GM12878 (cell line): ENCODE measurements at regions not wholly inside any gene's neighbourhood (a gene's known extent, or its start where the extent isn't known, plus 50 kb on each side); places are given as distances from the start of the nearest gene placed in this dataset.

Experiments
- ATAC-seq: fragments of 200-7000 bp; cut with Tn5 transposase; 3 replicates; pipeline ENCODE4 v1.9.1; 2020; ENCODE audit warnings: mild to moderate bottlenecking, moderate library complexity
- BruUV-seq: library from RNA; stranded (reverse); fragments of 400-500 nt; replicated peaks from 2 replicates; lab custom pipeline; 2021; lab: Mats Ljungman, UMichigan
- CTCF ChIA-PET: fragments of 300-600 bp; sonication (Branson Sonifier 250); formaldehyde crosslinking; extraction: SDS; loops from one replicate; lab custom pipeline; 2021; ENCODE audit warnings: inconsistent platforms; lab: Yijun Ruan, JAX
- POLR2A ChIA-PET: fragments of 350-600 bp; formaldehyde crosslinking; extraction: SDS; loops from one replicate; lab custom pipeline; 2021; ENCODE audit warnings: inconsistent platforms; lab: Charles Lee
- RAD21 ChIA-PET: fragments of 300-600 bp; sonication (Branson Sonifier 250); formaldehyde crosslinking; loops from one replicate; lab custom pipeline; 2023; ENCODE audit warnings: antibody characterized with exemption; ENCODE audit not compliant: unreplicated experiment; lab: Charles Lee
- SMC1A ChIA-PET: fragments of 300-600 bp; sonication (Branson Sonifier 250); formaldehyde crosslinking; loops from one replicate; lab custom pipeline; 2023; ENCODE audit not compliant: unreplicated experiment, uncharacterized antibody; lab: Charles Lee
- DNase-seq: peaks from one replicate; pipeline ENCODE4 v3.0.0-alpha.2; 2011; ENCODE audit warnings: low read depth, low spot score
- FAIRE-seq: peaks from 3 replicates; lab custom pipeline; 2011; peaks lifted over from hg19 to GRCh38; lab: Jason Lieb, UNC
- H2AFZ ChIP-seq: 2 replicates; pipeline ENCODE4 v1.6.0; 2011; ENCODE audit warnings: low read depth, low read length, control low read depth; ENCODE audit not compliant: control insufficient read depth
- H3K27ac ChIP-seq: 2 replicates; pipeline ENCODE4 v1.5.1; 2011; ENCODE audit warnings: control low read depth; ENCODE audit not compliant: control insufficient read depth, insufficient read depth
- H3K27me3 ChIP-seq, 2 experiments: replicated peaks in 1 of 2; 2 replicates each; pipeline versions ENCODE4 v1.6.0 to v1.6.1; 2011; ENCODE audit warnings: low read length in 1 of 2; ENCODE audit not compliant: control insufficient read depth in 2 of 2, insufficient read depth in 2 of 2
- H3K36me3 ChIP-seq, 2 experiments: 2 replicates each; pipeline ENCODE4 v1.5.1; 2011; ENCODE audit warnings: low read length in 1 of 2; ENCODE audit not compliant: control insufficient read depth in 2 of 2, insufficient read depth in 2 of 2
- H3K4me1 ChIP-seq: 2 replicates; pipeline ENCODE4 v1.6.1; 2011; ENCODE audit warnings: mild to moderate bottlenecking, low read length, moderate library complexity, mixed read lengths; ENCODE audit not compliant: control insufficient read depth, insufficient read depth
- H3K4me2 ChIP-seq: 2 replicates; pipeline ENCODE4 v1.6.0; 2011; ENCODE audit warnings: control low read depth; ENCODE audit not compliant: control insufficient read depth, insufficient read depth
- H3K4me3 ChIP-seq: fragments of 200-600 bp; sonication (generic); 2 replicates; pipeline ENCODE4 v1.5.1; 2016
- H3K79me2 ChIP-seq: 2 replicates; pipeline ENCODE4 v1.6.0; 2011; ENCODE audit warnings: low read length; ENCODE audit not compliant: control insufficient read depth, insufficient read depth
- H3K9ac ChIP-seq: 2 replicates; pipeline ENCODE4 v1.8.0; 2011; ENCODE audit warnings: low read length, control low read depth, mixed read lengths; ENCODE audit not compliant: control insufficient read depth, insufficient read depth
- H3K9me3 ChIP-seq: replicated peaks from 3 replicates; pipeline ENCODE4 v1.5.1; 2011; ENCODE audit warnings: mild to moderate bottlenecking, low read length; ENCODE audit not compliant: control insufficient read depth, insufficient read depth
- H4K20me1 ChIP-seq: 2 replicates; pipeline ENCODE4 v1.6.0; 2011; ENCODE audit not compliant: control insufficient read depth, insufficient read depth
- CBFB ChIP-seq: IDR thresholded peaks from 2 replicates; pipeline ENCODE4 v1.6.1; 2016; ENCODE audit warnings: antibody characterized with exemption, low read depth
- FOXK2 ChIP-seq: fragments of 450-650 bp; IDR thresholded peaks from 2 replicates; pipeline ENCODE4 v1.6.1; 2017; ENCODE audit warnings: mild to moderate bottlenecking, moderate library complexity
- IRF4 ChIP-seq: IDR thresholded peaks from 2 replicates; pipeline ENCODE4 v1.6.1; 2011; ENCODE audit warnings: low read depth, low read length
- POLR2AphosphoS5 ChIP-seq: IDR thresholded peaks from 2 replicates; pipeline ENCODE4 v1.6.1; 2011; ENCODE audit warnings: mild to moderate bottlenecking, low read length, inconsistent platforms
- RAD51 ChIP-seq: fragments of 450-650 bp; IDR thresholded peaks from 2 replicates; pipeline ENCODE4 v1.6.1; 2016; ENCODE audit warnings: moderate library complexity, mild to moderate bottlenecking, inconsistent platforms
- TARDBP ChIP-seq: IDR thresholded peaks from 2 replicates; pipeline ENCODE4 v1.6.1; 2016; ENCODE audit warnings: borderline replicate concordance
- ZNF384 ChIP-seq: IDR thresholded peaks from 2 replicates; pipeline ENCODE4 v1.6.1; 2012; ENCODE audit warnings: low read depth, mild to moderate bottlenecking, low read length, improper control_type of control experiment, borderline replicate concordance
- WGBS: methylation state at CpG from one replicate; pipeline ENCODE4 v1.1.6; 2016; ENCODE audit warnings: low lambda C conversion rate; ENCODE audit not compliant: insufficient replicate concordance, insufficient coverage; ENCODE audit errors: missing lambda C conversion rate; 5-methylcytosine and 5-hydroxymethylcytosine counted together
- in situ Hi-C: fragments of 300-500 bp; cut with MboI; formaldehyde crosslinking; loops from 9 replicates; pipeline ENCODE4 v1.14.3; 2018; ENCODE audit warnings: mixed read lengths
- intact Hi-C: fragments of 100-400 bp; cut with micrococcal nuclease; formaldehyde crosslinking; loops from one replicate; pipeline ENCODE4 v1.14.2; 2022; ENCODE audit not compliant: unreplicated experiment

DNA sequence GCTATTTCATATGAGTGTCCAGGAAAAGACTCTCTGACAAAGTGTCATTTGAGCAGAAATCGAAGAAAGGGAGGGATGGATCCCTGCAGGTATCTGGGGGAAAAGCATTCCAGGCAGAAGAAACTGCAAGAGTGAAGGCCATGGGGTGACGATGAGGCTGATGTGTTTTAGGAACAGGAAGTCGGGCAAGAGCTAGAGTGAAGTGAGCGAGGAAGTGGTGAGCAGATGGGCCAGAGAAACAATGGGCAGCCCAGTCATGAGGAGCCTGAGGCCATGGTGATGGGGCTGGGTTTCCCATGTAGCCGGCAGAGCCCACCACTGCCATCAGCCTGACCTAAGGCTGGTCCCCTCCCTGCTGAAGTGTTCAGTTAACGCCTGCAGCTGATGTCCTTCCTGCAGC lies 150.2 kb downstream of the TNFSF13B start (continued):
- TF ChIP-seq FOXK2 = no peak

DNA sequence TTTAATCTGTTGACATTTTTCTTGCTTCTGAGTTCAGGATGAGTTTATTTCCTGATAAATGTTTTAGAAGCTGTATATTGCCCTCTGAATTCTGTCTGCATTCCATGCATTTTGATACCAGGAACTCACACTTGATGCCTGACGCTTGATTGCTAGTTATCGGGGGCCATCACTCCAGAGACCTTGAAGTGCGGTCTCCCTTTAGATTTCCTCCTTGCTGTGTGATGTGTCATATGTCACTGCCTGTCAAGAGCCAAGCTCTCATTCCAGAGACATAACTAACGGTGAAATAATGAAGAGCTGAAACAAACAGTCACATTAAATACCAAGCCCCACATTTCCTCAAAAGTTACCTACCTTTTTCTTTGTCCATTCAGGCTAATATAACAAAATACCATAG lies 155.5 kb downstream of the TNFSF13B start:
- ChIA-PET SMC1A (no interaction called here), CTCF (no interaction called here)
- no peak overlapping the region for H3K4me3 ChIP-seq
- intact Hi-C loops (no loop called here), in situ Hi-C loops (no loop called here)
- no peak overlapping the region for H2AFZ ChIP-seq
- no peaks in the 10 kb centered on the region for H3K9me3 ChIP-seq
- no peaks in the 10 kb centered on the region for H3K4me1 ChIP-seq
- no peak overlapping the region for H3K9ac ChIP-seq
- no peak for FAIRE-seq
- no peaks in the 10 kb centered on the region for H3K36me3 ChIP-seq
- no peak for ATAC-seq
- H4K20me1 ChIP-seq = no peaks in the 10 kb centered on the region
- DNase-seq = no peak
- no TSS peak for BruUV-seq
- H3K27me3 ChIP-seq = no peaks in the 10 kb centered on the region; a peak in 1 of 4 replicates
- H3K79me2 ChIP-seq = no peaks in the 10 kb centered on the region
- no peak for TF ChIP-seq IRF4
- TF ChIP-seq, all 136 proteins: peak for 0
- no peak overlapping the region for H3K4me2 ChIP-seq
- ChIA-PET POLR2A (no interaction called here), RAD21 (no interaction called here)
- 55% methylated on average over 4 of the region's 4 CpGs for WGBS
- H3K27ac ChIP-seq = no peak overlapping the region

DNA sequence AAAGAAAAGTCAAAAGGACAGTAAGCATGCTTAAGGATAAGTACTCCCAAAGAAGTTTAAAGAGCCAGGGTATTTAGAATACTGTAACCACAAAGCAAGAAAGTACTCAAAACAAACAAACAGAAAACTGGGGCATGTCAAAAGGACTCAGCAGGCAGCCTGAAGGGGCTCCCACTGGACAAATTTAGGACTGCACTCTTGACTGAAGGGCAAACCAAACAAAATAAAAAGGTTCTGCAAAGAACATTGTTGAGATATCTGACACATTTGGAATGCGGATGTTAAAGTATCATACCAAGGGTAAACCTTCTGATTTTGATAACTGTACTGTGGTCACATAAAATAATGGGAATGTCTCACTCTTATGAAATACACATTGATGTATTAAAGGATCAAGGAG lies 157.4 kb downstream of the TNFSF13B start:
- Histone ChIP-seq H3K4me2 (no peak overlapping the region), H3K4me1 (no peaks in the 10 kb centered on the region), H3K4me3 (no peak overlapping the region), H2AFZ (no peak overlapping the region), H3K9me3 (no peaks in the 10 kb centered on the region), H3K9ac (no peak overlapping the region), H3K27ac (no peak overlapping the region), H3K36me3 (no peaks in the 10 kb centered on the region), H3K27me3 (no peaks in the 10 kb centered on the region), H4K20me1 (no peaks in the 10 kb centered on the region), H3K79me2 (no peaks in the 10 kb centered on the region)
- SMC1A ChIA-PET = interaction anchor here (2.1 kb wide), 1 partner anchor 9 kb away, joined by 4 read pairs; no protein-coding TSS in a partner anchor
- intact Hi-C loops (no loop called here), in situ Hi-C loops (no loop called here)
- no peak for DNase-seq
- TF ChIP-seq CBFB (no peak), TARDBP (no peak), RAD51 (no peak), ZNF384 (no peak), POLR2AphosphoS5 (no peak)
- no TSS peak for BruUV-seq
- WGBS = 96% methylated on average over 1 of the region's 1 CpG
- no peak for FAIRE-seq
- CTCF ChIA-PET = interaction anchor here (0.7 kb wide), 1 partner anchor 11 kb away, joined by 8 read pairs; no protein-coding TSS in a partner anchor
- RAD21 ChIA-PET = interaction anchor here (1.1 kb wide), 1 partner anchor 19 kb away, joined by 3 read pairs; no protein-coding TSS in a partner anchor
- ATAC-seq = no peak
- POLR2A ChIA-PET = no interaction called here
